HG03520 (cell line): ENCODE measurements at regions not wholly inside any gene's neighbourhood (a gene's known extent, or its start where the extent isn't known, plus 50 kb on each side); places are given as distances from the start of the nearest gene placed in this dataset.
A peak's percentile ranks its signal among the peaks of the same experiment; 100 is the strongest.

Experiments
- ATAC-seq: cut with Tn5 transposase; IDR thresholded peaks from one replicate; pipeline ENCODE4 v1.9.1; 2021; ENCODE audit warnings: mild to moderate bottlenecking, moderate library complexity; ENCODE audit not compliant: unreplicated experiment

DNA sequence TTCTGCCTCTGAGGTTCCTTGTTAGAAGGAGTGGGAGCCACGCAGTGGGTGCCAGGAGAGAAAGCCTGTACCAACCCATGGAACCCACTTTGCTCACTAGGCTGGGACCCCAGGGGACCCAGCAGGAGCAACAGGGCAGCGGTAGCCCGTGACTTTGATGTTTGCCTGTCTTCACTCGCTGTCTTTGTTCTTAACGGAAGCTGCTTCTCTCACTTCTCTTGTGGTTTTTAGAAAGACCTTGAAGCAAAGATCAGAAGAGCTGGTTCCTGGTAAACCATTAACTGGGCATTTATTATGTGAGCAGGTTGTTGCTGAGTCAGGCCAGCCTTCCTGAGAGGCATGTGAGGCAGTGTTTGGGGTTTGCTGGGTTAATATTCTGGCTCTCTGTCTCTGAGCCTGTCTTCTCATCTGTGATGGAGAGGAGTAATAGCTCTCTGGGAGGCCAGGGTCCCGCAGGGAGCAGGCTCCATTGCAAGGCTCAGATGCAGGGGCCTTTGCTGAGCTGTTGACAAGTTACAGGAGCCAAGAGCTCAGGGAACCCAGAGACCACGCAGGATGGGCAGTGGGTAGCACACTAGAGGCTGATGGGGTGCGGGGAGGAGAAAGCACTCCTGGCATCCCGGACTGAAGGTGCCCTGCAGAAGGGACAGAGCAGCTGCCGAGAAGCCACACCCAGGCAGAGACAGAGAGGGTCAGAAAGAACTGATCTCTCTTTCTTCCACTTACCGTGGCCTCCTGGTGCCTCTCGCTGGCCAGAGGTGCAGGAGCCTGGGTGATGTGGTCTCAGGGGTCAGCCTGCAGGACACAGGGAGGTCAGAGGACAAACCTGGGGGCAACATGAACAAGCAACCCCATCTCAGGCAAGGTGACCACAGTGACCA, 367.5 kb upstream of the C1orf174 start:
- ATAC-seq = peak; percentile 76

DNA sequence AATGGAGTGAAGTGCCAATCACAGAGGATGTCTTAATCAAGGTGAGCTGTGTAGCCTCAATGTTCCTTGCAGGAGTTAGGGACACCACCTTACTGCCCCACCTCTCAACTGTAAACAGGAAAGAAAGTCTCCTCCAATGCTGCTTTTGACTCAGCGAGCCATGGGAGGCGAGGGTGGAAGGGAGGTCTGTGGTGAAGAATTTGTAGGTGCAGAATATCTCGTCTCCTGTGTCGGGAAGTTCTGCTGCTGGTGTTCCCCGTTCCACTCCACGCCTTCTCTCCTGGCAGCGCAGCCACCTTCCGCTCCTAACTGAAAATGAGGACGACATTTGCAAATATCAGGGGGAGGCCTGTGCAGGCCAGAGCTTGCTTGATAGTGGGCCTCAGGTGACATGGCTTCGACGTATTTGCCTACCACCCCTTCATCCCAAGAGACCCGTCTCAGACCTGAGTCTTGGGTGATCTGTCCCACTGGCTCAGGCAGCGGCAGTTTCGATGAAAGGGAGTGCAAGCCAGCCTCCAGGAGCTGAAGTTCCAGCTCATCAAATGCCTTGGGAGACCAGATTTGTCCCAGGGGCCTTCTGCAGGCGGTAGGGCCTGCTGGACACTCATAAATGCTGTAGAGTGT, 368.3 kb upstream of the C1orf174 start:
- peak; percentile 8 for ATAC-seq

DNA sequence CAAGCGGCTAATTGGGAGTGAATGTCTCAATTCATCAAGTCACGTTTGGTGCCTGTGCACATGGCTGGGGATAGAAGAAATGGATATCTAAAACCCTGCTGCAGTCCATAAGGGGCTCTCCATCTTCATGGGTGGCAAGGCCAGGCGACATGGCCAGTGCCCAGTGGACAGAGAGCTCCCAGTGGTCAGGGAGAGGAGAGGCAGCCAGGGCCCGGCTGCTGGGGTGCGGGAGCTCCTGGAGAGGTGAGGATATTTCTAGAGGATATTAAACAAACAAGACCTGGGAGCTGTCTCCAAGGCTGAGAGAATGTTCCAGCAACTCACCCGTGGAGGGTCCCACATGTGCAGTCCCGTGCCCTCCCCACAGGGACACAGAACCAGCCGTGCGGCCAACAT, 368.8 kb upstream of the C1orf174 start:
- ATAC-seq = no peak

DNA sequence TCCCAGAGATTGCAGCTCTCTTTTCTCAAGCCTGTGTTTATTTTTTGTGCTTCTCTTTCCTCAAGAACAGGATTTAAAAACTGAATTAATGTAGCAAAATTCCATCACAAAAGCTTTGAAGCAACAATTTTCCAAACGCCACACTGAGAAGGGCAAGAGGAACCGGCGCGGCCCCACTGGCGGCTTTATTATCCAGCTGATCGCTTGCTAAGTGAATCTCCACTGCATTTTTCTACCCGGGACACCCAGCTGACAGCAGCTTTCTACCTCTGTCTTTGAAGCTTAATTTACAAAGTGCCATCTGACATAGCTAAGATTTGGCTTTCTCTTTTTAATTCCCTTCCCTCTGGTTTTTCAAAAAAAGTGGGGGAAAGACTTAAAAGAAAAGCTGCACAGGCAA, 369.3 kb upstream of the C1orf174 start:
- no peak for ATAC-seq

DNA sequence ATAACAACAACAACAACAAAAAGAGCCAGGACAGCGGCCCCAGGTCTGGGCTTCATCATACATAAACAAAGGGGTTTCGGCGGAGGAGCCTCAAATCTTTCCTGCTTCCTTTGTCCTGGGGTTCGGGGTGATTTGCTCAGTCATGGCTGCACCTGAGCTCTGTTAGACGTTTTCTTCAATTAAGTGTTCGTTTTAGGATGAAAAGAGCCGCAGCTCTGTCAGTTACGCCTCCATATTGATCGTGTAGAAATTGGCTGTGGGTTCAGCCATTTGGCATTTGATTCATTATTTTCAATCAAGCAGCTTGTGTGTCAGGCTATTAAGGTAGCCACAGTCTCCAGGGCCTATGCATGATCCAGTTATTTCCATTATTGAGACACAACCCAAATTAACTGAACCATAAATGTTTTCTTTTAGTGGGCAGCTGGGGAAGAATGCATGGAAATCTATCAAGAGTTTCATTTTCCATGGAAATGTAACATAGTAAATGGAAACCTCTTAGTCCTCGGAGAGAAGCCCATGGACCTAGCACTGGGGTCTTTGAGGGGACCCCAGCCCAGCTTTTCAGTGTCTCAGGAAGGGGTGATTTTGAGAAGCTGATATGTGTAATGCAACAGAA, 370.0 kb upstream of the C1orf174 start:
- ATAC-seq = no peak

DNA sequence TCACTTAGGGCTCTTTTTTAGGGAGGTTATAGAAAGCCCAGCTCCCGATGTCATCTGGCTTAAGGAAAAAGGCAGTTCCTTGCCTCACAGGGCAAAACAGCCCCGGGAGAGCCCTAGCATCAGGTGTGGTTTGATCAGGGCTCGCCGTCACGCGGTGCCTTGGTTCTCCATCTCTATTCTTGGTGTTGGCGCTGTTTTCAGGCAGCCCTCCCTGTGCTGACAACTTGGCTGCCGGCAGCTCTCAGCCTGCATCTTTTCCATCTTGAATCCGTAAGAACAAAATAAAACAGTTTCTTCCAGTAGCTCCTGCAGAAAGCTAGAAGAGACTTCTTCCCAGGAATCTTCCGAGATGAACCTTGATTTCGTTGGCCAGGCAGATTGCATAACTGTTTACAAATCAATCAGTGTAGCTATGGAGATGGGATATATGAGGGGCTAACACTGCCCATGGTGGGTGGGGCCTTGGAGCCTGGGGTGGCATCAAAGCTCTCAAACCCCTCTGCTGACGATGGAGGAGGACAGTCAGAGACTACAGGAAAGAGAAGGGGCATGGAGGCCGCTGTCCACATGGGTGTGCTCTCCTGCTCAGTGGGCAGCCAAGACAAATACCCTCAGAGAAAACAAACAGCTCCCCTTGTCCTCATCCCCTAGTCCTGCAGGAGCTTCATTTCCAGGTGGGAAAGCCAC, 370.7 kb upstream of the C1orf174 start:
- ATAC-seq = no peak

DNA sequence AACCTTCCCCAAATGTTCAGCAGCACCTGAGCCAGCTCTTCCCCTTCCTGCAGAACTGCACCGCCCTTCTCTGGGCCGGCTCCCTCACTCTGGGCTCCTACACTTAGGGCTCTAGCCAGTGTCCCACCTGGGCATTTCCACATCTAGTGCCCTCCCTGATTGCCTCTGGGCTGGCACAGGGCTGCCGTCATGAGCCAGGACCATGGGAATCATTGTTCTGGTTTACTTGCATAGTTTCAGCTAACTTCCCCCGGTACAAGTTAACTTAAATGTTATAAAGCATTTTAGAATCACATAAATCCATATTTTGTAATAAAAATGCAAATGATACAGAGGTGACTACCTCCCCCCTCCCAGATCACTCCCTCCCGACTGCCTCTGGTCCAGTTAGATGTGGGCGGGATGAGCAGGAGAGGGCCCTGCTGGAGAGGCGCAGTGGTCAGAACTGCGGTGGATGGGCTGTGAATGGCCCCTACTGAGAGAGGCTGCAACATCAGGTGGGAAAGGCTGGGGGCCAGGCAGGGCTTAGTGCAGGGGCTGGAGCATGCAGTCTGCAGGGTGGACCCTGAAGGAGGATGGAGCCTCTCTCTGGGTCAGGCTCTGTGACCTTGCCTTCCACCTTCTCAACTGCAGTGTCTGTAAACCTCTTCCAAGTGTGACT, 371.4 kb upstream of the C1orf174 start:
- no peak for ATAC-seq

DNA sequence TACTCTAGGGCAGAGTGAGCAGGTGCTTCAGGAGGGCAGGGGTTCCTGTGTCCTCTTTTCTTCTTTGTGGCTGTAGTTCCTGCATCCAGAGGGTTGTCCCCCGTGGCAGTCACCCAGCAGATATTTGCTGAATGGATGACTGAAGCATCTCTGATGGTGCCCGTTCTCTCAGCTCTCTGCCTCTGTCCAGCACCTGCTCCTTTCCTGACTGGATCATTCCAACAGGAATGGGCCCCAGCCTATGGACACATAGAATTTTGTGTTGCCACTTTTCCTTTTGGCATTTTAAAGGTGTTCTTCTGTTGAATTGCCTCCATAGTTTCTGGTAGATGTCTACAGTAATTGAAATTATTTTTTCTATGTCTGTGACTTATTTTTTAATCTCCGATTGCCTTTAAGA, 372.5 kb upstream of the C1orf174 start:
- no peak for ATAC-seq

DNA sequence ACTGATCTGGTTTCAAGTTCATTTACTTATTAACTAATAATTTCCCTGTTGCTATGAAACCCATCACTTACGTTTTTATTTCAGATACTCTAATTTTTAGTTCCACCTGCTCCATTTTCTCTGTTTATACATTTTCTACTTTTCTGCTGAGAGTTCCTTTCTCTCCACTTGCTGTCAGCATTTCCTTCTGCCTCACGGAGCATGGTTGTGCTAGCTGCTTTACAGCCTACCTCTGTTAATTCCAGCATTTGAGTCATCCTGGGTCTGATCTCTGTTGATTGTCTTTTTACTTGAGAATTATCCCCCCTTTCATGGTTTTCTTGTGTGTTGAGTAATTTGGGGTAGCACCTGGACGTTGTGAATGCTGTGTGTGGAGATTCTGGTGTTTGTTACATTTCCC, 373.2 kb upstream of the C1orf174 start:
- no peak for ATAC-seq

DNA sequence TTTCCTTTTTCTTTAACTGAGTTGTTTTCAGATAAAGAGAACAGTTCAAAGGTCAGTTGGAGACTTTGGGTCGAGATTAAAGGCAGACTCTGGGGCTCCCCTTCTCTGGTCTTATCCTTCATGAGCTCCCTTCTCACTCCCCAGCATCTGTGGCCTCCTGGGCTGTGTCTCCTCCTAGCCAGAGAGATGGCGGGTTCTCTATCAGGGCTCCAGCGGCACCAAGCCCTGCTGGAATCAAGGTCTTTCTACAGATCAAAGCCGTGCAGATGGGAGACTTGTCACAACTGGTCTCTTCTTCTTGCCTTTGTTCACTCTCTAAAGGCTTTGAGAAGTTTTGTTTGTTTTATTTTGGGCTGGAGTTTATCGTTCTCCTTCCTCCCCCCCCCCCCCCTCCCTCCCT, 373.7 kb upstream of the C1orf174 start:
- ATAC-seq = no peak

DNA sequence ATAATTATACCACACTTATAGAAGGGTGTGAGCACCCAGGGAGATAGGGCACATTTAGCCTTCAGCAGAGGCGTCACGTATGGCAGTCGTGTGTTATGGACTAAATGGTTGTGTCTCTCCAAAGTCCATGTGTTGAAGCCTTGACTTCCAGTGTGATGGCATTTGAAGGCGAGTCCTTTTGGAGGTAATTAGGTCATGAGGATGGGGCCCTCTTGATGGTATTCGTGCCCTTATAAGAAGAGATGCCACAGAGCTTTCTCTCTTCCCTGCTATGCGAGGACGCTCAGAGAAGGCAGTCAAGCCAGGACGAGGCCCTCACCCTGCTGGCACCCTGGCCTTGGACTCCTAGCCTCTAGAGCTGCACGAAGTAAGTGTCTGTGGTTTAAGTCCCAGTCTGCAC, 375.0 kb upstream of the C1orf174 start:
- ATAC-seq = no peak

DNA sequence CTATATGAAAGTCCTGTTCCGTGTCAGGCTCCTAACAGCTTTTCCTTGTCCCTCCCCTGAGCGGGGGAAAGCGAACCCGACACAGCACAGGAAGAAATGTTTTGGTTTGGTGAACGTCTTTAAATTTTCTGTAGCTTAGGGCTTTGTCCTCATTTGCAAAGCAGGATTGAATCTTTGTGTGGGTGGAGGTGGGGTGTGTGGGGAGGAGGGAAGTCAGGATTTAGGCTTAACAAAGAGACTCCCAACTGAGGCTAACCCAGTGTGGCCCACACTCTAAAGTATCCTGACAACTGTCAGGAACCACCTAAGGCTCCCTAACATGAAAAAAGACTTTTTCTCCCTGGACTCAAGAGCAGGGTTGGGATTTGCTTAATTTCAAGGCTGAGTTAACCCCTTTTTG, 376.2 kb upstream of the C1orf174 start:
- no peak for ATAC-seq

DNA sequence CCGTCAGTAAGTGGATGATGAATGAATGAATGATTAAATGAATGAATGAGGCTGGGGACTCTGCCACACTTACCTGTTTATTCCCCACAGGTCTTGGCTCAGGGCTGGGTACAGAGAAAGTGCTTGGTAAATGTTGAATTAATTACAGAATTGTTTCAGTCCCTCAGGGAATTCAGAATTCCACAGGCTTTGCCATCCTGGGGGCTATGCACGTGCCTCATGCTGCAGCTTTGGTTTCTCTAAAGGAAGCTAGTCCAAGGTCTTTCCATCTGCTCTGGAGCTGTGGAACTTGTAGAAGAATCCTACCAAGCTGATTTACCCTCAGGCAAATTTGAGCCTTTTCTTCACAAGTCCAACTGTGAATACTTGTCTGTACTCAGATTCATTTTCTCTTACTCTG, 376.8 kb upstream of the AJAP1 start:
- no peak for ATAC-seq

DNA sequence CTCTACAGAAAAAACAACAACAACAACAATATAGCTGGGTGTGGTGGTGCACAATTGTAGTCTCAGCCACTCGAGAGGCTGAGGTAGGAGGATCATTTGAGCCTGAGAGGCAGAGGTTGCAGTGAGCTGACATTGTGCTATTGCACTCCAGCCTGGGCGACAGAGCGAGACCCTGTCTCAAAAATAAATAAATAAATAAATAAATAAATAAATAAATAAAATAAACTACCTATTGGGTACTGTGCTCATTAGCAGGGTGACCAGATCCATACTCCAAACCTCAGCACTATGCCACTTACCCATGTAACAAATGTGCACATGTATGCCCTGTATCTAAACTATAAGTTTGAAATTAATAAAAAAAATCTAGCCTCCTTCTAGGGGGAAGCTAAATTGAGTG, 369.4 kb upstream of the AJAP1 start:
- ATAC-seq = no peak

DNA sequence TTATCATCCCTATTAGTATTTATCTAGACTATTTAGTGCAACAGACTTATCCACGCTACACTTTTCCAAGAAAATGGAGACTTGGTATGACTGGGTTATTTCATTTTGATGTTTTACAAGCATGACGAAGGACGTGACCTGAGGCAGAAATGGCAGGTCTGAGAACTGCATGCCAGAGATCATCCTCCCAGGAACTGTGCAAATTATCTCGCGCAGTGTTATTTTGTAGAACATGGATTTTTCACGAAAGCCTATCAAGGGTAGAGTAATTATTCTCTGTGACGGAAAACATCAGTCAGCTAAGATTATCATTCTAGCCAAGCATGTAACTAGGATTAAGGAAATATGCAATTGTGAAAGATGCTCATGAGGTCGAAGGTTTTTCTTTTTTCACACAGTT, 361.5 kb upstream of the AJAP1 start:
- ATAC-seq = no peak

DNA sequence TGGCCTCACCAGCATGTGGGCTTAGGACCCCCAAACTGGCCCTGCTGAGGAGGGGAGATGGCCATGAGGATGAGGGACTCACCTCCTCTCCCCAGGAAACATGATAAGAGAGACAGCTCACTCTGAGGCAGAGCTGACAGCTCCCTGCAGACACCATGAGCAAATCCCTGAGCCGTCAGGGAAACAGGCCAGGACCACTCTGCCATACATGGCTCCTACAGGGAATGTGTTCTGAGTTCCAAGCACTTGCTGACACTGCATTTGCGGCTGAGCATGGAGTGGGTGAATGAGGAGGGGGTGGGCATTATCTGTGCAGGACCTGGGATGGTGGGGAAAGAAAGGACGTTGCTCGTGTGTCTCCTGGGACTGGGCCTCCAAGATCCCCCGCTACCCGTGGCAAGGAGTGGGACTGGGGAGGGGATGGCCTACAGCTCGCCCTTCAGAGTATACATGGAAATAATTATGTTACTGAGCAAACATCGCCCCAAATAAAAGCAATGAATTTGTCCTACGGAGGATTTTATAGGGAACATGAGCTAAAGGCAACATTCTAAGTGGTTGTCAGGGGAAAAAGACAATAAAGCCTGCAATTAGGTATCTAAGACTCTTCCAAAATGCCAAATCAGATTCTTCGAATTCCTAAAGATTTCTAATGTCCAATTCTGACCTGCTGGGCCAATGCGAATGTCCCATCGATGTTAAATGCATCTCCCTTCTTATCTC, 355.9 kb upstream of the AJAP1 start:
- no peak for ATAC-seq

DNA sequence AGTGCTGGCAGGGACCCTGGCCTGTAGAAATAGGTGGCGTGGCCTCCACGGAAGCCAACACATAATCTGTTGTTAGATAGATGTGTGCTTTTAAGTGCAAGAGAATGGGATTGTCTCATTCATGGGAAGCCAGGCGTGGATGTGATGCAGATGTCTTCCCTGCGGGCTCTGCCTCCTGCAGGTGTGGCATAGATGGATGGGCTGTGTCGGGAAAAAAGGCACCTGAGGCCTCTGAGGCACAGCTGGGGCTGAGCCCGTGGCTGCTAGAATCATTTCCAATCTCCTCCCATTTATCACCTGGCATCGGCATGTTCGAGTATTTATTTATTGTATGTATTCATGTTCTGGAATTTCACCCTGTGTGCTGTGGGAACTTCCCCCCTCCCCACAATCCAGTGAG, 353.4 kb upstream of the AJAP1 start:
- ATAC-seq = no peak

DNA sequence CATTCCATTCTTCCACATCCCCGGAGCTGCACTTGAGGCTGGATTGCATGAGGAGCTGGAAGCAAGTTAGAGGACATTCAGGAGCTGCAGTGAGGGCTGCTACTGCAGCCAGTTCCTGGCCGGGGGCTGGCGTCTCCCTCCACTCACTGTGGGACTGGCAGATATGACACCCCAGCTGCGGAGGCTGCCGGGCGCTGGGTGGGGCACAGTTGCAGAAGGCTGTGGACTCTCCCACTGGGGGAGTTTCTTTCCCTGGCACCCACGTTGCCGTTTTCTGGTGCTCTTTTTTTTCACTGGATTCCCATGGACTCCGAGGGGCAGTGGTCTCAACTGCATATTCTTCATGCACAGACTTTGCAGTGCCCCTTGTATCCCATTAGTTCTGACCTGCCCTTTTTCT, 351.1 kb upstream of the AJAP1 start:
- no peak for ATAC-seq

DNA sequence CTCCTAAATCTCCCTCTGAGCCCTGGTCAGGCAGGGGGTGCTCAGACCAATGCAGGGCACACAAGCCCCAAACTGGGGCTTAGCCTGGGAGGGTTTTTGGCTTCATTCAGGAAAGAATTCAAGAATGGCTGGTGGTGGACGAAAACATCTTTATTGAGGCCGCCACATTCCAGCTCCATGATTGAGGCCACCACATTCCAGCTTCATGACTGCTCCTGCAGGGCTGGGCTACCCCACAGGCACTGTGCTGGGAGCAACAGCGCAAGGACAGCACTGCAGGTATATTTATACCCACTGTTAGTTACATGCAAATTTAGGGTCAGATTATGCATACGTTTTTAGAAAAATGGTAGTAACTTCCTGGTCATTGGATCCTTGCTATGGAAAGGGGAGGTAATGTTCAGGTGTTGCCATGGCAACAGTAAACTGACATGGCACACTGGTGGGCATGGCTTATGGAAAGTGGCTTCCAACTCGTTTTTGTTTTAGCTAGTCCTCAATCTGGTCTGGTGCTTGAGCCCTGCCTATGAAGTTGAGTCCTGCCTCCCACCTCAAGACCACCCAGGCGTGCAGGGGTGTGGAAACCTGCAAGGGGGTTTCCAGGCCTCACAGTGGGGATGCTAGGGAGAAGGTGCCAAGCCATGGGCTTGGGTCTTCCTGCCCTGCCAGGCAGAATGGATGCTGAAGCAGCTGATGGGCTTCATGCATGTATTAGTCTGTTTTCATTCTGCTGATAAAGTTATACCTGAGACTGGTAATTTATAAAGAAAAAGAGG, 348.7 kb upstream of the AJAP1 start:
- no peak for ATAC-seq
